Heart right ventricle (tissue), 16 donors: ENCODE measurements at regions not wholly inside any gene's neighbourhood (a gene's known extent, or its start where the extent isn't known, plus 50 kb on each side); places are given as distances from the start of the nearest gene placed in this dataset.

ENCODE experiments used
- ATAC-seq, 8 donors: fragments of 200-7000 bp; cut with Tn5 transposase; one replicate each; pipeline ENCODE4 v1.9.1; 2020; ENCODE audit warnings: mild to moderate bottlenecking in 8 of 8, moderate library complexity in 8 of 8, moderate number of reproducible peaks in 1 of 8
- DNase-seq, 2 donors: peaks; one replicate each; pipeline ENCODE4 v3.0.0-alpha.2; 2020
- H3K27ac ChIP-seq, 10 donors: fragments of 200-600 bp; sonication (generic) in 2 of 10; one replicate each; pipeline versions ENCODE4 v1.5.0 to v1.8.0; 2020 to 2022; ENCODE audit warnings: mild to moderate bottlenecking in 3 of 10
- H3K27me3 ChIP-seq, 7 donors: fragments of 200-600 bp; one replicate each; pipeline ENCODE4 v1.8.0; 2021 to 2022; ENCODE audit warnings: mild to moderate bottlenecking in 2 of 7
- H3K36me3 ChIP-seq, 9 donors: fragments of 200-600 bp; sonication (generic) in 1 of 9; one replicate each; pipeline versions ENCODE4 v1.5.0 to v1.8.0; 2020 to 2022; ENCODE audit warnings: mild to moderate bottlenecking in 2 of 9
- H3K4me1 ChIP-seq, 9 donors: fragments of 200-600 bp; sonication (generic) in 1 of 9; one replicate each; pipeline versions ENCODE4 v1.5.0 to v1.8.0; 2020 to 2022; ENCODE audit warnings: mild to moderate bottlenecking in 4 of 9
- H3K4me3 ChIP-seq, 10 donors: fragments of 200-600 bp; sonication (generic) in 2 of 10; one replicate each; pipeline versions ENCODE4 v1.5.0 to v1.8.0; 2020 to 2022; ENCODE audit warnings: mild to moderate bottlenecking in 7 of 10, moderate library complexity in 2 of 10
- H3K9me3 ChIP-seq, 11 donors: fragments of 200-600 bp in 10 of 11; sonication (generic) in 2 of 11; one replicate each; pipeline versions ENCODE4 v1.5.0 to v1.8.0; 2013 to 2022; ENCODE audit warnings: mild to moderate bottlenecking in 2 of 11, control low read depth in 1 of 11, moderate library complexity in 1 of 11
- WGBS, 2 donors: extraction: QIAGEN DNeasy Blood & Tissue Kit; methylation state at CpG; one replicate each; pipeline ENCODE4 v1.1.7; 2013; ENCODE audit warnings: inconsistent platforms in 1 of 2; 5-methylcytosine and 5-hydroxymethylcytosine counted together
- intact Hi-C, 10 donors: fragments of 100-400 bp; cut with DNase I; formaldehyde crosslinking; loops; one replicate each; pipeline versions ENCODE4 v1.11.1 to v1.14.2; 2022
- TF ChIP-seq, protein P1 (sequence below), 9 donors: fragments of 200-600 bp; sonication (generic) in 2 of 9; IDR thresholded peaks; one replicate each; pipeline versions ENCODE4 v1.5.0 to v1.8.0; 2021 to 2022; ENCODE audit warnings: antibody characterized with exemption in 9 of 9, mild to moderate bottlenecking in 5 of 9, moderate library complexity in 1 of 9
- donor health status: Arrhythmogenic right ventricular cardiomyopathy.
- donor health status: ischemic (EF 13 %, LVEDD 7.1; RV severe dilation, severe dysfunction).
- donor health status: healthy with polysubstance abuse.
- donor health status: DM: no; HTN: yes; CAD: no.
- donor health status: DM: no; HTN: no; CAD: no.
- donor health status: ischemic (EF 25% LVEDD 6.9; RV normal size, moderate dysfunction).
- donor health status: ischemic (EF 25% LVEDD 5.7; RV mildly dilated, moderate dysfunction).
- donor health status: healthy.
- donor health status: DM: yes; HTN: yes; CAD: no.
- donor health status: Ischemic cardiomyopathy.
- donor health status: ischemic (EF 35%, LVEDD 5.7; RV mildly dilated, moderate dysfunction).
- donor health status: nonischemic (EF 11% LVEDD 7.7; RV severe dilation, severe dysfunction).
- donor health status: DM: yes; HTN: yes; CAD: no.
- donor health status: PGD.
- donor health status: ischemic (EF 29% LVEDD 5.4; RV normal size, mild dysfunction).
- donor health status: nonischemic (EF 23%, LVEDD 6.1; RV moderate dilation, normal function).

DNA sequence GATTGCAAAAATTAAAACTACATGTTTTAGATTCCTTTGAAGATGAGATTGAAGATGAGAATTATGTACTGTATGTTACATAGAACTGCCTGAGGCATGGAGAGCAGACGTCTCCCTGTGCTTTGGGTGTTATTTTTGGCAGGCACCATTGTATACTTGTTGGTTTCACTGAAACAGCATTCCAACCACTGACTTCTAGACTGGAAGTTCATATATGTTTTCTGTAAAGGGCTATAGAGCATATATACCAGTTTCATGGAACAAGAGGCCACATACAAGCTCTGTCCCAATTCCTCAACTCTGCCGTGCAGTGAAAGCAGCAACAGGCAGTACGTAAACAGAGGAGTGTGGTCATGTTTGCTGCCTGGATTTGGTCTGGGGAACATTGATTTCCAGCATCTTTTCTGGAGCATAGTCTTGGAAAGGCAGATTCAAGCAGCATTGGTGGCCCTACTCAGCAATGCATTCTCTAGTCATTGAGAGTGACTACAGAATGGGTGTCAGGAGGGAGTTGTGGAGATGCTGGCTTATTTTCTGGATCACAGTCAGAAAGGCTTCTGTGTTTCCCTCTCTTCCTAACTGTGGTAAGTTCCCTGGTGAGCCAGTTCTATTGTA lies 57.6 kb upstream of the CNTN1 start:
- Histone ChIP-seq H3K36me3 (no peaks in the 10 kb centered on the region), H3K27ac (no peak overlapping the region), H3K27me3 (no peaks in the 10 kb centered on the region), H3K9me3 (peaks cover 0 to 13% (median 0%) of the 10 kb centered on the region in 11 donors), H3K4me1 (no peaks in the 10 kb centered on the region), H3K4me3 (no peak overlapping the region)
- 47 to 58% methylated on average over 3 of the region's 3 CpGs for WGBS, 2 donors
- intact Hi-C loops, result no loop called here
- no peak for DNase-seq
- TF ChIP-seq, protein P1, sequence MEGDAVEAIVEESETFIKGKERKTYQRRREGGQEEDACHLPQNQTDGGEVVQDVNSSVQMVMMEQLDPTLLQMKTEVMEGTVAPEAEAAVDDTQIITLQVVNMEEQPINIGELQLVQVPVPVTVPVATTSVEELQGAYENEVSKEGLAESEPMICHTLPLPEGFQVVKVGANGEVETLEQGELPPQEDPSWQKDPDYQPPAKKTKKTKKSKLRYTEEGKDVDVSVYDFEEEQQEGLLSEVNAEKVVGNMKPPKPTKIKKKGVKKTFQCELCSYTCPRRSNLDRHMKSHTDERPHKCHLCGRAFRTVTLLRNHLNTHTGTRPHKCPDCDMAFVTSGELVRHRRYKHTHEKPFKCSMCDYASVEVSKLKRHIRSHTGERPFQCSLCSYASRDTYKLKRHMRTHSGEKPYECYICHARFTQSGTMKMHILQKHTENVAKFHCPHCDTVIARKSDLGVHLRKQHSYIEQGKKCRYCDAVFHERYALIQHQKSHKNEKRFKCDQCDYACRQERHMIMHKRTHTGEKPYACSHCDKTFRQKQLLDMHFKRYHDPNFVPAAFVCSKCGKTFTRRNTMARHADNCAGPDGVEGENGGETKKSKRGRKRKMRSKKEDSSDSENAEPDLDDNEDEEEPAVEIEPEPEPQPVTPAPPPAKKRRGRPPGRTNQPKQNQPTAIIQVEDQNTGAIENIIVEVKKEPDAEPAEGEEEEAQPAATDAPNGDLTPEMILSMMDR (IDR thresholded peaks at IDR 0.05), result no peak
- ATAC-seq, result no peak

DNA sequence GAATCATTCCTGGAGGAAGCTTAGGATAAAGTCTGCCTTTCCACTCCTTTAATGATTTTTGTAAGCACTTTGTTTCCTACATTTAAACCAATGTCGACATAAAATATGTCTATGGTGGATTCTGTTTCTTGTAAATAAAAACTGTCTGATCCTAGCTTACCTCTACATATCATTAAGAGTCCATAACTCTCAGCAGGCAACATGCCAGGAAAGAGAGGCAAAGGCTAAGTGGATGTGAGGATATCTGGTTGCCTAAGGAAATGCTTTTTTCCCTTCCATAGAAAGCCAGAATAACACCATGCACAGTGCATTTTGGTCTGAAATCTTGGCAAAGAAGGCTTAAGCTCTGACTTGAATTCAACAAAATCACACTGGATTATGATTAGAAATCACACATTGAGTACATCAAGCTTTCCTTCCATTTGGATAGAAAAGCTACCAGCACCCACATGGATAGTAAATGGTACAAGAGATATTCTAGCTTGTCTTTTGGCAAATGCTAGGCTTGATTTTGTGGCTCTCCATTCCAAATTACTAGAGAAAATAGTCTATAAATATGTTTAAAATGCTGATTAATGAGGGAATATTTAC lies 57.0 kb upstream of the CNTN1 start:
- H3K9me3 ChIP-seq, result peaks cover 0 to 13% (median 0%) of the 10 kb centered on the region in 11 donors
- H3K36me3 ChIP-seq, result no peaks in the 10 kb centered on the region
- no peak for ATAC-seq
- WGBS, 2 donors, result 68 to 81% methylated on average over 1 of the region's 1 CpG
- DNase-seq, result no peak
- TF ChIP-seq, protein P1 (IDR thresholded peaks at IDR 0.05), result no peak
- intact Hi-C loops, result no loop called here
- no peaks in the 10 kb centered on the region for H3K27me3 ChIP-seq
- H3K27ac ChIP-seq, result no peak overlapping the region
- no peak overlapping the region for H3K4me3 ChIP-seq
- H3K4me1 ChIP-seq, result no peaks in the 10 kb centered on the region
